GM10266 (cell line): ENCODE measurements at regions not wholly inside any gene's neighbourhood (a gene's known extent, or its start where the extent isn't known, plus 50 kb on each side); places are given as distances from the start of the nearest gene placed in this dataset.

Experiments
- DNase-seq: peaks from one replicate; pipeline ENCODE4 v3.0.0; 2012; ENCODE audit errors: extremely low spot score
- CTCF ChIP-seq: IDR thresholded peaks from 2 replicates; pipeline ENCODE4 v1.5.1; 2012; ENCODE audit warnings: mild to moderate bottlenecking, low read depth; ENCODE audit not compliant: control insufficient read depth, insufficient read depth; ENCODE audit errors: missing control alignments

- no peak for DNase-seq
- TF ChIP-seq CTCF, result no peak
These were observed 614.6 kb upstream of the MGMT start for GRCh38 chr10:128852449-128852848.

GRCh38 chr10:128852902-128853301 lies 614.1 kb upstream of the MGMT start:
- TF ChIP-seq CTCF, result no peak
- DNase-seq, result no peak

- DNase-seq, result no peak
- TF ChIP-seq CTCF, result no peak
These were observed 613.5 kb upstream of the MGMT start for GRCh38 chr10:128853537-128853936.

- DNase-seq, result no peak
- no peak for TF ChIP-seq CTCF
These were observed 612.8 kb upstream of the MGMT start for GRCh38 chr10:128854204-128854603.

- TF ChIP-seq CTCF, result no peak
- DNase-seq, result no peak
These were observed 612.1 kb upstream of the MGMT start for GRCh38 chr10:128854963-128855362.

GRCh38 chr10:128855618-128856428 lies 611.2 kb upstream of the MGMT start:
- no peak for DNase-seq
- TF ChIP-seq CTCF, result no peak

- peak; percentile 32 for DNase-seq
- TF ChIP-seq CTCF, result peak; percentile 49
These were observed 607.2 kb upstream of the MGMT start for GRCh38 chr10:128859738-128860386.
